HFF-Myc (cell line): ENCODE measurements at regions not wholly inside any gene's neighbourhood (a gene's known extent, or its start where the extent isn't known, plus 50 kb on each side); places are given as distances from the start of the nearest gene placed in this dataset.

ENCODE experiments used
- DNase-seq: peaks from one replicate; pipeline ENCODE4 v3.0.0-alpha.2; 2011; ENCODE audit warnings: low read depth; ENCODE audit errors: extremely low read depth
- H3K4me3 ChIP-seq: replicated peaks from 2 replicates; pipeline ENCODE4 v1.5.1; 2011; ENCODE audit warnings: low read depth, mild to moderate bottlenecking, control low read depth, low read length
- CTCF ChIP-seq: IDR thresholded peaks from 2 replicates; pipeline ENCODE4 v1.5.1; 2012; ENCODE audit warnings: mild to moderate bottlenecking, low read depth, low read length, control low read depth; ENCODE audit errors: missing control alignments

GRCh38 chr19:30666301-30666803, 294.2 kb downstream of the ZNF536 start:
- no peak overlapping the region for H3K4me3 ChIP-seq
- TF ChIP-seq CTCF: peak; percentile 96
- DNase-seq: no peak

- no peak for TF ChIP-seq CTCF
- no peak overlapping the region for H3K4me3 ChIP-seq
- no peak for DNase-seq
Measured at GRCh38 chr19:30665449-30665848, 293.3 kb downstream of the ZNF536 start.

- no peak for DNase-seq
- no peak overlapping the region for H3K4me3 ChIP-seq
- TF ChIP-seq CTCF: no peak
Measured at GRCh38 chr19:30663611-30664174, 291.5 kb downstream of the ZNF536 start.

- no peak for DNase-seq
- H3K4me3 ChIP-seq: no peak overlapping the region
- TF ChIP-seq CTCF: no peak
Measured at GRCh38 chr19:30662211-30662861, 290.2 kb downstream of the ZNF536 start.

GRCh38 chr19:30659638-30660037, 287.5 kb downstream of the ZNF536 start:
- no peak for DNase-seq
- no peak overlapping the region for H3K4me3 ChIP-seq
- no peak for TF ChIP-seq CTCF

- no peak for DNase-seq
- no peak overlapping the region for H3K4me3 ChIP-seq
- TF ChIP-seq CTCF: no peak
Measured at GRCh38 chr19:30656520-30657100, 284.4 kb downstream of the ZNF536 start.
